HepG2 (cell line): ENCODE measurements at regions not wholly inside any gene's neighbourhood (a gene's known extent, or its start where the extent isn't known, plus 50 kb on each side); places are given as distances from the start of the nearest gene placed in this dataset.

Source experiments
- ATAC-seq: fragments of 200-7000 bp; cut with Tn5 transposase; 3 replicates; pipeline ENCODE4 v1.9.1; 2020; ENCODE audit warnings: mild to moderate bottlenecking, moderate library complexity
- BruUV-seq: library from RNA; stranded (reverse); fragments of 400-500 nt; replicated peaks from 2 replicates; lab custom pipeline; 2021; lab: Mats Ljungman, UMichigan
- CTCF ChIA-PET: fragments of 300-600 bp; formaldehyde crosslinking; extraction: SDS; loops from one replicate; lab custom pipeline; 2021; ENCODE audit warnings: low total read pairs, inconsistent platforms, low intra/inter-chr PET ratio; lab: Yijun Ruan, JAX
- POLR2A ChIA-PET: fragments of 350-600 bp; sonication (Branson Sonifier 250); formaldehyde crosslinking; loops from one replicate; lab custom pipeline; 2020; ENCODE audit warnings: antibody characterized with exemption, inconsistent platforms; lab: Yijun Ruan, JAX
- DNase-seq: peaks from one replicate; pipeline ENCODE4 v3.0.0-alpha.2; 2015; ENCODE audit warnings: low spot score
- FAIRE-seq: peaks from 3 replicates; lab custom pipeline; 2011; peaks lifted over from hg19 to GRCh38; lab: Jason Lieb, UNC
- H2AFZ ChIP-seq: one replicate; pipeline ENCODE4 v1.6.1; 2011; ENCODE audit warnings: low read length, inconsistent platforms
- H3K27ac ChIP-seq: fragments of 300-600 bp; 3 replicates; pipeline ENCODE4 v1.8.0; 2011; ENCODE audit warnings: mixed run types, mild to moderate bottlenecking, mixed read lengths, low read length, inconsistent platforms; ENCODE audit not compliant: insufficient read depth; ENCODE audit errors: extremely low read length
- H3K27me3 ChIP-seq, 2 experiments: fragments of 200-600 bp in 1 of 2; 2 replicates in 1 of 2; 3 replicates in 1 of 2; pipeline versions ENCODE4 v1.6.0 to v1.8.0; 2011; ENCODE audit warnings: low read length in 2 of 2, mild to moderate bottlenecking in 2 of 2, moderate library complexity in 2 of 2, inconsistent platforms in 1 of 2; ENCODE audit not compliant: insufficient read depth in 2 of 2, control insufficient read depth in 1 of 2
- H3K36me3 ChIP-seq, 2 experiments: fragments of 200-600 bp in 1 of 2; replicated peaks in 1 of 2; 2 replicates in 1 of 2; 3 replicates in 1 of 2; pipeline versions ENCODE4 v1.5.1 to v1.8.0; 2011; ENCODE audit warnings: low read length in 2 of 2, inconsistent platforms in 1 of 2; ENCODE audit not compliant: insufficient read depth in 2 of 2, control insufficient read depth in 1 of 2
- H3K4me1 ChIP-seq: 2 replicates; pipeline ENCODE4 v1.5.1; 2012; ENCODE audit warnings: low read length, inconsistent platforms; ENCODE audit not compliant: insufficient read depth
- H3K4me2 ChIP-seq: 2 replicates; pipeline ENCODE4 v1.6.0; 2011; ENCODE audit warnings: low read depth, low read length, inconsistent platforms
- H3K4me3 ChIP-seq, 3 experiments: fragments of 200-600 bp in 1 of 3; sonication (generic), shearing (Covaris generic) in 1 of 3; replicated peaks in 1 of 3; 2 replicates each; pipeline ENCODE4 v1.5.1; 2011 to 2016; ENCODE audit warnings: low read length in 3 of 3, inconsistent platforms in 2 of 3, low read depth in 2 of 3, mild to moderate bottlenecking in 2 of 3, control low read depth in 1 of 3, mixed read lengths in 1 of 3; ENCODE audit not compliant: insufficient read depth in 1 of 3
- H3K79me2 ChIP-seq: one replicate; pipeline ENCODE4 v1.6.1; 2011; ENCODE audit warnings: low read length, inconsistent platforms; ENCODE audit not compliant: insufficient read depth
- H3K9ac ChIP-seq: 2 replicates; pipeline ENCODE4 v1.6.0; 2011; ENCODE audit warnings: mild to moderate bottlenecking, low read depth, low read length, inconsistent platforms; ENCODE audit not compliant: insufficient read depth
- H3K9me3 ChIP-seq: 2 replicates; pipeline ENCODE4 v1.5.1; 2012; ENCODE audit warnings: mild to moderate bottlenecking, low read length
- H4K20me1 ChIP-seq: 2 replicates; pipeline ENCODE4 v1.6.0; 2011; ENCODE audit warnings: inconsistent platforms, mild to moderate bottlenecking, low read length, moderate library complexity; ENCODE audit not compliant: insufficient read depth
- HNRNPH1 ChIP-seq: fragments of 200-400 bp; formaldehyde crosslinking; optimal IDR thresholded peaks from 2 replicates; pipeline ENCODE3; 2017; ENCODE audit warnings: mild to moderate bottlenecking, low read depth, low read length
- MAFF ChIP-seq: IDR thresholded peaks from 2 replicates; pipeline ENCODE4 v1.6.1; 2011; ENCODE audit warnings: low read depth, low read length, improper control_type of control experiment
- MAFK ChIP-seq, 2 experiments: IDR thresholded peaks in 1 of 2; conservative IDR thresholded peaks in 1 of 2; 2 replicates each; pipeline ENCODE4 v1.6.1; 2011; ENCODE audit warnings: improper control_type of control experiment in 2 of 2, low read length in 2 of 2
- MTA1 ChIP-seq: sonication (generic); formaldehyde crosslinking; IDR thresholded peaks from 2 replicates; pipeline ENCODE4 v1.4.0; 2020; ENCODE audit warnings: missing genetic modification reagents, mild to moderate bottlenecking, borderline replicate concordance
- RXRA ChIP-seq: sonication (generic); formaldehyde crosslinking; IDR thresholded peaks from 2 replicates; pipeline ENCODE4 v1.5.1; 2020; ENCODE audit warnings: missing genetic modification reagents
- ZNF446 ChIP-seq: sonication (generic); formaldehyde crosslinking; IDR thresholded peaks from 2 replicates; pipeline ENCODE4 v1.5.0; 2020; ENCODE audit warnings: mild to moderate bottlenecking, missing genetic modification reagents
- WGBS: methylation state at CpG from one replicate; pipeline ENCODE4 v1.1.6; 2017; ENCODE audit warnings: low lambda C conversion rate; 5-methylcytosine and 5-hydroxymethylcytosine counted together
- in situ Hi-C: cut with HindIII; loops from 2 replicates; pipeline ENCODE4 v1.10.0; 2017; ENCODE audit warnings: low pct_unique_long_range_greater_than_20kb; ENCODE audit not compliant: extremely low pct_ligation_motif_present
- intact Hi-C: fragments of 100-400 bp; cut with micrococcal nuclease; formaldehyde crosslinking; loops from one replicate; pipeline ENCODE4 v1.10.0; 2022; ENCODE audit not compliant: unreplicated experiment
- TF ChIP-seq, protein P1 (sequence below): sonication (generic); formaldehyde crosslinking; IDR thresholded peaks from 2 replicates; pipeline ENCODE4 v1.8.0; 2023; ENCODE audit warnings: mild to moderate bottlenecking, missing genetic modification reagents
- TF ChIP-seq, protein P2 (sequence below): sonication (generic); formaldehyde crosslinking; IDR thresholded peaks from 2 replicates; pipeline ENCODE4 v1.4.0; 2020; ENCODE audit warnings: mild to moderate bottlenecking, missing genetic modification reagents
- TF ChIP-seq, protein P3 (sequence below): sonication (generic); formaldehyde crosslinking; conservative IDR thresholded peaks from 2 replicates; pipeline ENCODE4 v1.8.0; 2022; ENCODE audit warnings: missing genetic modification reagents
- TF ChIP-seq, protein P4 (sequence below): sonication (generic); formaldehyde crosslinking; IDR thresholded peaks from 2 replicates; pipeline ENCODE4 v1.4.0; 2020; ENCODE audit warnings: missing genetic modification reagents

- FAIRE-seq = no peak
- intact Hi-C loops = no loop called here
- no peak for DNase-seq
- in situ Hi-C loops = no loop called here
- WGBS = 92% methylated on average over 3 of the region's 3 CpGs
- no TSS peak for BruUV-seq
- H3K9ac ChIP-seq = no peak overlapping the region
- no peaks in the 10 kb centered on the region for H3K36me3 ChIP-seq
- no peaks in the 10 kb centered on the region for H3K79me2 ChIP-seq
- H2AFZ ChIP-seq = no peak overlapping the region
- H3K27me3 ChIP-seq = no peaks in the 10 kb centered on the region; a peak in 1 of 5 replicates
- no peaks in the 10 kb centered on the region for H3K4me1 ChIP-seq
- no peak overlapping the region for H3K4me3 ChIP-seq
- H3K9me3 ChIP-seq = no peaks in the 10 kb centered on the region
- CTCF ChIA-PET = no interaction called here
- H4K20me1 ChIP-seq = no peaks in the 10 kb centered on the region
- peak; percentile 13 to 72; a peak in 2 of 4 replicates for TF ChIP-seq MAFK (conservative IDR thresholded peaks at IDR 0.05 in 1 of 2, IDR thresholded peaks at IDR 0.05 in 1 of 2; ENCODE audit: low read length in 2 of 2)
- peak; percentile 50 for TF ChIP-seq MAFF
- TF ChIP-seq, protein P1, sequence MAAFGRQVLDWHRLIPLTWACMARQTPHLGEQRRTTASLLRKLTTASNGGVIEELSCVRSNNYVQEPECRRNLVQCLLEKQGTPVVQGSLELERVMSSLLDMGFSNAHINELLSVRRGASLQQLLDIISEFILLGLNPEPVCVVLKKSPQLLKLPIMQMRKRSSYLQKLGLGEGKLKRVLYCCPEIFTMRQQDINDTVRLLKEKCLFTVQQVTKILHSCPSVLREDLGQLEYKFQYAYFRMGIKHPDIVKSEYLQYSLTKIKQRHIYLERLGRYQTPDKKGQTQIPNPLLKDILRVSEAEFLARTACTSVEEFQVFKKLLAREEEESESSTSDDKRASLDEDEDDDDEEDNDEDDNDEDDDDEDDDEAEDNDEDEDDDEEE (CRISPR knock-in tag) = no peak
- TF ChIP-seq, all 625 proteins: peak for 2
- POLR2A ChIA-PET = no interaction called here
- Histone ChIP-seq H3K27ac (no peak overlapping the region), H3K4me2 (no peak overlapping the region)
- ATAC-seq = no peak
These were observed 57.5 kb upstream of the MS4A8 start for GRCh38 chr11:60641940-60642339.

DNA sequence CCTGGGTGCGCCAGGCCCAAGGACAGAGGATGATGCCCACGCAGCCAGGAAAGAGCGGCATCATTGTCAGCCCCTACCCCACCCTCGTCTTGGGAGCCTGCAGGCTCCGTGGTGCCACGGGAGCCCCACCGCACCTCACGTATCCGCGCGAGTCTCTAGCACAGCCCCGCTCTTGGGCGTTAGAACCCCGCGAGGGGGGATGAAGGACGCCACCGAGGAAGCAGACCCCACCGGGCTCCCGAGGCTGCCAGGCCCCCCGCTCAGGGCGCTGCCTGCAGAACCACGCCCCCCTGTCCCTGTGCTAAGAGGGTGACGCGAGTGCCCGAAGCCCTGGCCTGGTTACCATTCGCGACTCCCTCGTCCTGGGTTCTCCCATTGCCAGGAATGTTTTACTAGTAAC is 52.3 kb upstream of the MS4A8 start:
- no TSS peak for BruUV-seq
- Histone ChIP-seq H3K36me3 (no peaks in the 10 kb centered on the region), H3K4me2 (no peak overlapping the region), H4K20me1 (no peaks in the 10 kb centered on the region), H3K9me3 (no peaks in the 10 kb centered on the region), H3K27me3 (no peaks in the 10 kb centered on the region), H2AFZ (no peak overlapping the region), H3K4me1 (no peaks in the 10 kb centered on the region), H3K27ac (no peak overlapping the region), H3K4me3 (no peak overlapping the region), H3K9ac (no peak overlapping the region), H3K79me2 (no peaks in the 10 kb centered on the region)
- WGBS = 73% methylated on average over 17 of the region's 28 CpGs
- DNase-seq = no peak
- POLR2A ChIA-PET = no interaction called here
- ATAC-seq = no peak
- in situ Hi-C loops = no loop called here
- CTCF ChIA-PET = no interaction called here
- intact Hi-C loops = no loop called here
- no peak for FAIRE-seq
- TF ChIP-seq ZNF446 (CRISPR knock-in tag) = no peak
- no peak for TF ChIP-seq HNRNPH1
- TF ChIP-seq, protein P2, sequence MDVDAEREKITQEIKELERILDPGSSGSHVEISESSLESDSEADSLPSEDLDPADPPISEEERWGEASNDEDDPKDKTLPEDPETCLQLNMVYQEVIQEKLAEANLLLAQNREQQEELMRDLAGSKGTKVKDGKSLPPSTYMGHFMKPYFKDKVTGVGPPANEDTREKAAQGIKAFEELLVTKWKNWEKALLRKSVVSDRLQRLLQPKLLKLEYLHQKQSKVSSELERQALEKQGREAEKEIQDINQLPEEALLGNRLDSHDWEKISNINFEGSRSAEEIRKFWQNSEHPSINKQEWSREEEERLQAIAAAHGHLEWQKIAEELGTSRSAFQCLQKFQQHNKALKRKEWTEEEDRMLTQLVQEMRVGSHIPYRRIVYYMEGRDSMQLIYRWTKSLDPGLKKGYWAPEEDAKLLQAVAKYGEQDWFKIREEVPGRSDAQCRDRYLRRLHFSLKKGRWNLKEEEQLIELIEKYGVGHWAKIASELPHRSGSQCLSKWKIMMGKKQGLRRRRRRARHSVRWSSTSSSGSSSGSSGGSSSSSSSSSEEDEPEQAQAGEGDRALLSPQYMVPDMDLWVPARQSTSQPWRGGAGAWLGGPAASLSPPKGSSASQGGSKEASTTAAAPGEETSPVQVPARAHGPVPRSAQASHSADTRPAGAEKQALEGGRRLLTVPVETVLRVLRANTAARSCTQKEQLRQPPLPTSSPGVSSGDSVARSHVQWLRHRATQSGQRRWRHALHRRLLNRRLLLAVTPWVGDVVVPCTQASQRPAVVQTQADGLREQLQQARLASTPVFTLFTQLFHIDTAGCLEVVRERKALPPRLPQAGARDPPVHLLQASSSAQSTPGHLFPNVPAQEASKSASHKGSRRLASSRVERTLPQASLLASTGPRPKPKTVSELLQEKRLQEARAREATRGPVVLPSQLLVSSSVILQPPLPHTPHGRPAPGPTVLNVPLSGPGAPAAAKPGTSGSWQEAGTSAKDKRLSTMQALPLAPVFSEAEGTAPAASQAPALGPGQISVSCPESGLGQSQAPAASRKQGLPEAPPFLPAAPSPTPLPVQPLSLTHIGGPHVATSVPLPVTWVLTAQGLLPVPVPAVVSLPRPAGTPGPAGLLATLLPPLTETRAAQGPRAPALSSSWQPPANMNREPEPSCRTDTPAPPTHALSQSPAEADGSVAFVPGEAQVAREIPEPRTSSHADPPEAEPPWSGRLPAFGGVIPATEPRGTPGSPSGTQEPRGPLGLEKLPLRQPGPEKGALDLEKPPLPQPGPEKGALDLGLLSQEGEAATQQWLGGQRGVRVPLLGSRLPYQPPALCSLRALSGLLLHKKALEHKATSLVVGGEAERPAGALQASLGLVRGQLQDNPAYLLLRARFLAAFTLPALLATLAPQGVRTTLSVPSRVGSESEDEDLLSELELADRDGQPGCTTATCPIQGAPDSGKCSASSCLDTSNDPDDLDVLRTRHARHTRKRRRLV (CRISPR knock-in tag) = no peak
- TF ChIP-seq RXRA (CRISPR knock-in tag) = no peak
- TF ChIP-seq, protein P3, sequence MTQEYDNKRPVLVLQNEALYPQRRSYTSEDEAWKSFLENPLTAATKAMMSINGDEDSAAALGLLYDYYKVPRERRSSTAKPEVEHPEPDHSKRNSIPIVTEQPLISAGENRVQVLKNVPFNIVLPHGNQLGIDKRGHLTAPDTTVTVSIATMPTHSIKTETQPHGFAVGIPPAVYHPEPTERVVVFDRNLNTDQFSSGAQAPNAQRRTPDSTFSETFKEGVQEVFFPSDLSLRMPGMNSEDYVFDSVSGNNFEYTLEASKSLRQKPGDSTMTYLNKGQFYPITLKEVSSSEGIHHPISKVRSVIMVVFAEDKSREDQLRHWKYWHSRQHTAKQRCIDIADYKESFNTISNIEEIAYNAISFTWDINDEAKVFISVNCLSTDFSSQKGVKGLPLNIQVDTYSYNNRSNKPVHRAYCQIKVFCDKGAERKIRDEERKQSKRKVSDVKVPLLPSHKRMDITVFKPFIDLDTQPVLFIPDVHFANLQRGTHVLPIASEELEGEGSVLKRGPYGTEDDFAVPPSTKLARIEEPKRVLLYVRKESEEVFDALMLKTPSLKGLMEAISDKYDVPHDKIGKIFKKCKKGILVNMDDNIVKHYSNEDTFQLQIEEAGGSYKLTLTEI (CRISPR knock-in tag) = no peak
- TF ChIP-seq, protein P4, sequence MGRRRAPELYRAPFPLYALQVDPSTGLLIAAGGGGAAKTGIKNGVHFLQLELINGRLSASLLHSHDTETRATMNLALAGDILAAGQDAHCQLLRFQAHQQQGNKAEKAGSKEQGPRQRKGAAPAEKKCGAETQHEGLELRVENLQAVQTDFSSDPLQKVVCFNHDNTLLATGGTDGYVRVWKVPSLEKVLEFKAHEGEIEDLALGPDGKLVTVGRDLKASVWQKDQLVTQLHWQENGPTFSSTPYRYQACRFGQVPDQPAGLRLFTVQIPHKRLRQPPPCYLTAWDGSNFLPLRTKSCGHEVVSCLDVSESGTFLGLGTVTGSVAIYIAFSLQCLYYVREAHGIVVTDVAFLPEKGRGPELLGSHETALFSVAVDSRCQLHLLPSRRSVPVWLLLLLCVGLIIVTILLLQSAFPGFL (CRISPR knock-in tag) = no peak
- TF ChIP-seq MTA1 (CRISPR knock-in tag) = no peak
